HEK293T (cell line): ENCODE measurements at regions not wholly inside any gene's neighbourhood (a gene's known extent, or its start where the extent isn't known, plus 50 kb on each side); places are given as distances from the start of the nearest gene placed in this dataset.
"Not testable (repeated sequence)": the region's sequence is repeated elsewhere in the genome, so short reads cannot be mapped to it uniquely, and the experiment has no call there.

Source experiments
- CTCF ChIA-PET: fragments of 350-600 bp; formaldehyde crosslinking; extraction: SDS; loops from one replicate; lab custom pipeline; 2021; ENCODE audit warnings: antibody characterized with exemption, inconsistent platforms; lab: Yijun Ruan, JAX
- POLR2A ChIA-PET: fragments of 350-600 bp; formaldehyde crosslinking; extraction: SDS; loops from one replicate; lab custom pipeline; 2020; ENCODE audit warnings: antibody characterized with exemption, inconsistent platforms; lab: Yijun Ruan, JAX
- DNase-seq: peaks from one replicate; pipeline ENCODE4 v3.0.0; 2012; ENCODE audit warnings: mixed read lengths; ENCODE audit errors: extremely low spot score
- ARNT ChIP-seq: fragments of 450-650 bp; IDR thresholded peaks from 2 replicates; pipeline ENCODE4 v1.6.1; 2017; ENCODE audit warnings: mild to moderate bottlenecking
- BHLHE40 ChIP-seq: fragments of 450-650 bp; IDR thresholded peaks from 2 replicates; pipeline ENCODE4 v1.6.1; 2016; ENCODE audit warnings: mild to moderate bottlenecking, moderate library complexity, borderline replicate concordance
- CTBP1 ChIP-seq: fragments of 450-650 bp; IDR thresholded peaks from 2 replicates; pipeline ENCODE4 v1.6.1; 2016; ENCODE audit warnings: borderline replicate concordance
- ELF4 ChIP-seq: fragments of 450-650 bp; IDR thresholded peaks from 2 replicates; pipeline ENCODE4 v1.6.1; 2017; ENCODE audit warnings: antibody characterized with exemption
- FOXA1 ChIP-seq: fragments of 450-650 bp; IDR thresholded peaks from 2 replicates; pipeline ENCODE4 v1.6.1; 2016; ENCODE audit warnings: mild to moderate bottlenecking
- FOXK2 ChIP-seq: fragments of 450-650 bp; IDR thresholded peaks from 2 replicates; pipeline ENCODE4 v1.6.1; 2016; ENCODE audit warnings: mild to moderate bottlenecking
- FOXM1 ChIP-seq: fragments of 450-650 bp; IDR thresholded peaks from 2 replicates; pipeline ENCODE4 v1.6.1; 2017; ENCODE audit warnings: mild to moderate bottlenecking, borderline replicate concordance
- HDGF ChIP-seq: fragments of 450-650 bp; IDR thresholded peaks from 2 replicates; pipeline ENCODE4 v1.6.1; 2017; ENCODE audit warnings: antibody characterized with exemption, borderline replicate concordance
- L3MBTL2 ChIP-seq: fragments of 450-650 bp; conservative IDR thresholded peaks from 2 replicates; pipeline ENCODE4 v1.6.1; 2016; ENCODE audit warnings: mild to moderate bottlenecking
- LEF1 ChIP-seq: fragments of 450-650 bp; IDR thresholded peaks from 2 replicates; pipeline ENCODE4 v1.6.1; 2017; ENCODE audit warnings: mild to moderate bottlenecking, borderline replicate concordance
- NFRKB ChIP-seq: fragments of 450-650 bp; IDR thresholded peaks from 2 replicates; pipeline ENCODE4 v1.6.1; 2016; ENCODE audit warnings: mild to moderate bottlenecking, moderate library complexity
- PKNOX1 ChIP-seq: fragments of 450-650 bp; IDR thresholded peaks from 2 replicates; pipeline ENCODE4 v1.6.1; 2016
- SP1 ChIP-seq: fragments of 450-650 bp; IDR thresholded peaks from 2 replicates; pipeline ENCODE4 v1.6.1; 2017
- SUZ12 ChIP-seq: fragments of 450-650 bp; IDR thresholded peaks from 2 replicates; pipeline ENCODE4 v1.6.1; 2016; ENCODE audit warnings: mild to moderate bottlenecking
- TARDBP ChIP-seq: fragments of 450-650 bp; IDR thresholded peaks from 2 replicates; pipeline ENCODE4 v1.6.1; 2016
- ZNF384 ChIP-seq: fragments of 450-650 bp; IDR thresholded peaks from 2 replicates; pipeline ENCODE4 v1.6.1; 2016

DNA sequence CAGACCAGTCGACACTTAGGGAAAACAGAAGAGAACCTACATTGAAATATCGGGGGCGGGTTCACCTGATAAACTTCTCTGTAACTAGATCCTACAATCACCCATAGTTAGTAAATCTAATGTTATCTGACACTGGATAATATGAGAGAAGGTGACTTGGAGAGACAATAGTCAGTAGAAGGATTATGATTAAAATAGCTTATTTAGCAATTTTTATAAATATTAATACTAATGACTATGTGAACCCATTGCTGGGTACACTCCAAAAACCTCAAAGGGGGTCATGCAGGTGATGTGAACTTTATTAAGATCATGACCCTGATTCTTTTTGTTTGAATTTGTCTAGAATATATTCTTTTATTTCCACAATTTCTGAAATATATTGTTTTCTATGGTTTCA lies 164.1 kb upstream of the CCNH start:
- ChIA-PET POLR2A (no interaction called here), CTCF (no interaction called here)
- TF ChIP-seq ELF4 (no peak), TARDBP (no peak), HDGF (no peak), BHLHE40 (no peak), L3MBTL2 (no peak), FOXK2 (no peak), FOXA1 (no peak), LEF1 (no peak), NFRKB (no peak), FOXM1 (no peak), ZNF384 (no peak), ARNT (no peak), SUZ12 (no peak), CTBP1 (no peak)
- no peak for DNase-seq

DNA sequence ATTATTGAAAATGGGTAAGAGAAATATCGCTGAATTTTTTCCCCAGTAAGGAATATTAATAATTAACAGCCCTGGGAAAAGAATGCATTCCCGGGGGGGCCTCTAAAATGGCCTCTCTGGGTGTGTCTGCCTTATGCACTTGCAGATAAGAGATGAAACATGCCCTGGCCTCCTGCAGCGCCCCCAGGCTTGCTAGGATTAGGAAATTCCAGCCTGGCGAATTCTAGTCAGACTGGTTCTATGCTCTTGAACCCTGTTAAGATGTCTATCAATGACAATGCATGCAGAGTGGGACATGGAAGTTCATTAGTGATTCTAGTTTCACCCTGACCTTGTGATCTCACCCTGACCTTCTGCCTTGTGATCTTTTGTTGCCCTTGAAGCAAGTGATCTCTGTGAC lies 163.6 kb upstream of the CCNH start:
- CTCF ChIA-PET, POLR2A ChIA-PET, DNase-seq: not testable (repeated sequence)

- no peak for DNase-seq
- TF ChIP-seq L3MBTL2 (no peak), FOXA1 (no peak), ELF4 (no peak), CTBP1 (no peak), SP1 (no peak), SUZ12 (no peak), PKNOX1 (no peak), HDGF (no peak), ZNF384 (no peak), TARDBP (no peak), FOXK2 (no peak), ARNT (no peak), FOXM1 (no peak), BHLHE40 (no peak), LEF1 (no peak), NFRKB (no peak)
- POLR2A ChIA-PET = no interaction called here
- CTCF ChIA-PET = no interaction called here
Observed at GRCh38 chr5:87574106-87574505, 161.4 kb upstream of the CCNH start.

- ChIA-PET CTCF (no interaction called here), POLR2A (no interaction called here)
- DNase-seq = no peak
- TF ChIP-seq ARNT (no peak), FOXA1 (no peak), FOXM1 (no peak), SUZ12 (no peak), CTBP1 (no peak), NFRKB (no peak), FOXK2 (no peak), LEF1 (no peak), BHLHE40 (no peak), SP1 (no peak), ELF4 (no peak), TARDBP (no peak), PKNOX1 (no peak), HDGF (no peak), ZNF384 (no peak), L3MBTL2 (no peak)
Observed at GRCh38 chr5:87572611-87573010, 159.9 kb upstream of the CCNH start.

DNA sequence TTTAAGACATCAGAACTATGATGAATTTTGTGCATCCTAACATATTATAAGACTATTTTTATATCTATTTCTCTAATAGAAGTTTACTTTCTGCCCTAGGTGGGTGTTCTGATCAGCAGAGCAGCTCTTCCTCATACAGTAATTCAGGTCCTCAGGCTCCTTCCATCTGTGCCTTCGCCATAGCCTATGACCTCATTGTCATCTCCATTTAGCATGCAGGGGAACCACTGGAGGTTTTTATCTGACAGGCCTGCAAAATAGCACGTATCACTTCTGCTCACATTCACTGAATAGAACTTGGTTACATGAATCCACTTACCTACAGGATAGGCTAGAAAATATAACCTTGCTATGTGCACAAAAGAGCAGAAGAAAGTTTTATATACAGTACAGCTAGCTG lies 159.4 kb upstream of the CCNH start:
- CTCF ChIA-PET = no interaction called here
- POLR2A ChIA-PET = no interaction called here
- TF ChIP-seq SUZ12 (no peak), FOXA1 (no peak), L3MBTL2 (no peak), HDGF (no peak), TARDBP (no peak), PKNOX1 (no peak), ARNT (no peak), LEF1 (no peak), NFRKB (no peak), FOXM1 (no peak), SP1 (no peak), CTBP1 (no peak), FOXK2 (no peak)

DNA sequence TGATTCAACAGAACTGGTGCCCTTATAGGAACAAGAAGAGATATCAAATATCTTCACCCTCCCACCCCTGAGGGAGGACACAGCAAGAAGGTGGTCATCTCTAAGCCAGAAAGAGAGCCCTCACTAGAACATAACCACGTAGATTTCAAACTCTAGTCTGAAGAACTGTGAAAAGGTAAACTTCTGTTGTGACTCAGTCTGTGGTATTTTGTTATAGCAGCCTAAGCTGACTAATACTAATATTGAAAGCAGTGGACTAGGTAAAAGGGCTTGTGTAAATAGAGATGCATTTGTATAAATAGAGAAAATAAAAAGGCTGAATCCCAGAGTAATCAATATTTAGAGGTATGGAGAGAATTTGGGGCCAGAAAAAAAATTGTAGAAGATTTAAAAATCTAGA lies 157.6 kb upstream of the CCNH start:
- DNase-seq = no peak
- ChIA-PET POLR2A (no interaction called here), CTCF (no interaction called here)
- TF ChIP-seq ZNF384 = no peak
- TF ChIP-seq L3MBTL2 = no peak
- no peak for TF ChIP-seq CTBP1
- no peak for TF ChIP-seq FOXK2
- TF ChIP-seq SUZ12 = no peak
- TF ChIP-seq FOXM1 = no peak
- no peak for TF ChIP-seq PKNOX1
- no peak for TF ChIP-seq NFRKB
- TF ChIP-seq ARNT = no peak
- TF ChIP-seq LEF1 = no peak
- TF ChIP-seq HDGF = no peak
- TF ChIP-seq BHLHE40 = no peak
- TF ChIP-seq FOXA1 = no peak
- TF ChIP-seq ELF4 = no peak
- TF ChIP-seq TARDBP = no peak
- TF ChIP-seq SP1 = no peak

More for the DNA sequence above, 159.4 kb upstream of the CCNH start:
- no peak for DNase-seq
